Gastroesophageal sphincter (tissue), 3 donors: ENCODE measurements at regions not wholly inside any gene's neighbourhood (a gene's known extent, or its start where the extent isn't known, plus 50 kb on each side); places are given as distances from the start of the nearest gene placed in this dataset.

Source experiments
- CTCF ChIP-seq, 4 experiments: fragments of 200-600 bp in 2 of 4; fragments of 450-650 bp in 2 of 4; sonication (generic) in 1 of 4; IDR thresholded peaks; one replicate each; pipeline ENCODE4 v1.5.1; 2017 to 2019; ENCODE audit warnings: antibody characterized with exemption in 4 of 4, mild to moderate bottlenecking in 2 of 4, moderate library complexity in 2 of 4
- EP300 ChIP-seq: sonication (generic); formaldehyde crosslinking; IDR thresholded peaks from one replicate; pipeline ENCODE4 v1.6.1; 2017; ENCODE audit warnings: antibody characterized with exemption, mild to moderate bottlenecking
- POLR2A ChIP-seq, 2 donors: fragments of 450-650 bp; IDR thresholded peaks; one replicate each; pipeline ENCODE4 v1.6.1; 2017; ENCODE audit warnings: antibody characterized with exemption in 2 of 2, mild to moderate bottlenecking in 2 of 2, moderate library complexity in 1 of 2

GRCh38 chr9:26129217-26129616 lies 451.0 kb upstream of the TUSC1 start:
- TF ChIP-seq CTCF (IDR thresholded peaks at IDR 0.05) (no peak), POLR2A (IDR thresholded peaks at IDR 0.05) (no peak), EP300 (no peak)
